Esophagus muscularis mucosa (tissue), 3 donors: ENCODE measurements at regions not wholly inside any gene's neighbourhood (a gene's known extent, or its start where the extent isn't known, plus 50 kb on each side); places are given as distances from the start of the nearest gene placed in this dataset.

Experiments used
- CTCF ChIP-seq, 3 experiments: fragments of 200-600 bp in 2 of 3; fragments of 450-650 bp in 1 of 3; sonication (generic) in 2 of 3; IDR thresholded peaks; one replicate each; pipeline ENCODE4 v1.5.1; 2017 to 2019; ENCODE audit warnings: antibody characterized with exemption in 3 of 3, mild to moderate bottlenecking in 2 of 3, moderate library complexity in 1 of 3
- EP300 ChIP-seq: sonication (generic); formaldehyde crosslinking; IDR thresholded peaks from one replicate; pipeline ENCODE4 v1.6.1; 2017; ENCODE audit warnings: antibody characterized with exemption

- TF ChIP-seq EP300: no peak
- no peak for TF ChIP-seq CTCF (IDR thresholded peaks at IDR 0.05)
Observed at GRCh38 chr4:57424232-57424897, 314.2 kb upstream of the IGFBP7 start.
